HL-60 (cell line): ENCODE measurements at regions not wholly inside any gene's neighbourhood (a gene's known extent, or its start where the extent isn't known, plus 50 kb on each side); places are given as distances from the start of the nearest gene placed in this dataset.

Experiments
- GABPA ChIP-seq: IDR thresholded peaks from 2 replicates; pipeline ENCODE4 v1.6.1; 2012; ENCODE audit warnings: low read depth
- TF ChIP-seq, protein P1 (sequence below): IDR thresholded peaks from one replicate; pipeline ENCODE4 v1.5.1; 2011; ENCODE audit warnings: low read length, control low read depth, inconsistent platforms; ENCODE audit not compliant: insufficient read depth

DNA sequence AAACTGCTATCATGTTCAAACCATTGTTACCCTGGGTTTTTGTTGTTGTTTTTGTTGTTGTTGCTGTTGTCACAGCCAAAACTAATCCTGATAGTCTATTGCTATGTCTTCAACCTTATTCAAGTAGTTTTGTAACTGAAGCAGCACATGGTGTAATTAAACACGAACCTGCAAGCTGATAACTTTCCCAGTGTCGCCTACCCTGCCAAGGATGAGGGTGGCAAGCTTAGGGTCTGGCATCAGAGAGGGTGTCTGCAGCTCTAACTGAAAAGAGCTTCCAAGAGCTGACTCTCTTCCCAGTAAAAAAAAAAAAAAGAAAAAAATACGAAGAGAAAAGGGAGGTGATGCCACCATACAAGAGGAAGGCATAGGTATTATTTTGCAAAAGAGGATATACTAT lies 86.3 kb upstream of the BCL2L14 start:
- TF ChIP-seq, protein P1, sequence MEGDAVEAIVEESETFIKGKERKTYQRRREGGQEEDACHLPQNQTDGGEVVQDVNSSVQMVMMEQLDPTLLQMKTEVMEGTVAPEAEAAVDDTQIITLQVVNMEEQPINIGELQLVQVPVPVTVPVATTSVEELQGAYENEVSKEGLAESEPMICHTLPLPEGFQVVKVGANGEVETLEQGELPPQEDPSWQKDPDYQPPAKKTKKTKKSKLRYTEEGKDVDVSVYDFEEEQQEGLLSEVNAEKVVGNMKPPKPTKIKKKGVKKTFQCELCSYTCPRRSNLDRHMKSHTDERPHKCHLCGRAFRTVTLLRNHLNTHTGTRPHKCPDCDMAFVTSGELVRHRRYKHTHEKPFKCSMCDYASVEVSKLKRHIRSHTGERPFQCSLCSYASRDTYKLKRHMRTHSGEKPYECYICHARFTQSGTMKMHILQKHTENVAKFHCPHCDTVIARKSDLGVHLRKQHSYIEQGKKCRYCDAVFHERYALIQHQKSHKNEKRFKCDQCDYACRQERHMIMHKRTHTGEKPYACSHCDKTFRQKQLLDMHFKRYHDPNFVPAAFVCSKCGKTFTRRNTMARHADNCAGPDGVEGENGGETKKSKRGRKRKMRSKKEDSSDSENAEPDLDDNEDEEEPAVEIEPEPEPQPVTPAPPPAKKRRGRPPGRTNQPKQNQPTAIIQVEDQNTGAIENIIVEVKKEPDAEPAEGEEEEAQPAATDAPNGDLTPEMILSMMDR, result no peak
- TF ChIP-seq GABPA, result no peak
